ENCODE measurements at regions not wholly inside any gene's neighbourhood (a gene's known extent, or its start where the extent isn't known, plus 50 kb on each side); places are given as distances from the start of the nearest gene placed in this dataset.

DNA sequence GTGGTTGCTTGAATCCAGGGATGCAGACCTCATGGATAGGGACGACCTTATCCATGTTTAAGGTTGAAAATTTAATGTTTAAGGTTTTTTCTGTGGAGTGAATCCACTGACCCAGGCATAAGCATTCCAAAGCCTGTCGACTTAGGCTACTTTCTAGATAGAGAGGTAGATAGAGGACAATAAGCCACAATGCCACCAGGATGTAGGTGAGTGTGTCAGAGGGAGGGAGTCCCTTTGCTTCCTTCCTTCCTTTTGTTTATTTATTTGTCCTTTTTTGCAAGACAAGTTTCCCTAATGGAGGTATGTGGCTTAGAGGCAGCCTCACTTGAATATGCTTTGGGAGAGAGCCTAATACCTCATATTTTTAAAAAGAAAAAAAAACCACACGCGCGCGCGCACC is 834.2 kb upstream of the SOX9 start:
- Histone ChIP-seq H3K14ac (ENCODE audit: insufficient read length) (no peak overlapping the region), H2BK20ac (ENCODE audit: low read length) (no peak overlapping the region), H2BK5ac (ENCODE audit: low read depth, low read length) (no peak overlapping the region), H4K20me1 (replicated peaks in 1 of 2; ENCODE audit: control insufficient read depth in 1 of 2, insufficient read depth in 2 of 2, low read length in 2 of 2) (peaks cover 0 to 2% of the 10 kb centered on the region in 2 experiments), H3K9ac (replicated peaks in 1 of 4; ENCODE audit: extremely low read depth in 1 of 4, low read depth in 3 of 4, low read length in 3 of 4) (no peak overlapping the region), H3K27me3 (replicated peaks in 1 of 4; ENCODE audit: control insufficient read depth in 3 of 4, extremely low read depth in 1 of 4, insufficient read depth in 3 of 4, low read length in 3 of 4) (peaks cover 8 to 29% (median 22%) of the 10 kb centered on the region in 4 experiments), H2BK15ac (ENCODE audit: low read length) (no peak overlapping the region), H2BK12ac (ENCODE audit: low read depth, low read length) (no peak overlapping the region), H3K27ac (ENCODE audit: low read depth, low read length) (no peak overlapping the region), H3K36me3 (ENCODE audit: control insufficient read depth in 2 of 4, insufficient read depth in 4 of 4, low read length in 3 of 4) (no peaks in the 10 kb centered on the region), H3K18ac (ENCODE audit: extremely low read depth, low read length) (no peak overlapping the region), H4K91ac (replicated peaks; ENCODE audit: insufficient read length, low read length) (no peak overlapping the region), H3K23ac (ENCODE audit: insufficient read length) (no peak overlapping the region), H4K5ac (ENCODE audit: insufficient read length, low read depth, low read length) (no peak overlapping the region), H3K9me3 (ENCODE audit: insufficient read depth in 2 of 2, low read depth in 1 of 2, low read length in 1 of 2) (no peaks in the 10 kb centered on the region), H2AK5ac (ENCODE audit: low read depth, low read length) (no peak overlapping the region), H3K4me1 (replicated peaks in 1 of 4; ENCODE audit: control insufficient read depth in 3 of 4, insufficient read depth in 4 of 4, low read length in 3 of 4) (peaks cover 0 to 5% (median 3%) of the 10 kb centered on the region in 4 experiments; a peak in 3 of 7 replicates), H3K4me2 (ENCODE audit: insufficient read depth in 1 of 2, low read depth in 2 of 2, low read length in 2 of 2) (peak overlapping the region in 1 of 2 experiments; percentile 41; a peak in 2 of 4 replicates), H3K4ac (replicated peaks; ENCODE audit: insufficient read length, low read depth, low read length) (no peak overlapping the region), H3K4me3 (ENCODE audit: extremely low read depth in 1 of 4, insufficient read depth in 2 of 4, low read depth in 3 of 4, low read length in 4 of 4) (no peak overlapping the region), H3K79me1 (ENCODE audit: low read depth, low read length) (no peaks in the 10 kb centered on the region), H3K56ac (replicated peaks; ENCODE audit: insufficient read length, low read depth, low read length) (no peak overlapping the region), H2BK120ac (replicated peaks; ENCODE audit: low read depth, low read length) (no peak overlapping the region), H3K79me2 (ENCODE audit: control insufficient read depth in 1 of 2, insufficient read depth in 2 of 2, low read length in 2 of 2) (no peaks in the 10 kb centered on the region), H4K8ac (ENCODE audit: extremely low read depth, insufficient read depth, low read length) (no peak overlapping the region), H3K23me2 (ENCODE audit: low read depth, low read length) (peaks cover 2% of the 10 kb centered on the region; the same call in 1 of the 2 replicates), H2AFZ (ENCODE audit: low read length) (no peak overlapping the region)
- peak; percentile 78 for TF ChIP-seq POLR2AphosphoS5 (IDR thresholded peaks at IDR 0.05; ENCODE audit: low read depth, low read length)
- no peak for TF ChIP-seq GABPA (IDR thresholded peaks at IDR 0.05; ENCODE audit: borderline replicate concordance, insufficient read depth, low read length)
- ChIA-PET POLR2A (ENCODE audit: partially characterized antibody) (no interaction called here), CTCF (ENCODE audit: partially characterized antibody) (no interaction called here)
- no peak for FAIRE-seq
- DNase-seq (ENCODE audit: low read depth in 1 of 2, low spot score in 2 of 2) = no peak
- 2% methylated on average over 2 of the region's 7 CpGs; no CpG with 5 or more reads in 1 of the 2 experiments for WGBS, 2 experiments (ENCODE audit: extremely low coverage in 1 of 2, insufficient coverage in 1 of 2, insufficient read length in 1 of 2, insufficient replicate concordance in 2 of 2, low coverage in 1 of 2, low lambda C conversion rate in 2 of 2, missing lambda C conversion rate in 1 of 2)
